Lung (tissue), 11 donors: ENCODE measurements at regions not wholly inside any gene's neighbourhood (a gene's known extent, or its start where the extent isn't known, plus 50 kb on each side); places are given as distances from the start of the nearest gene placed in this dataset.

Source experiments
- ATAC-seq: fragments of 200-7000 bp; cut with Tn5 transposase; one replicate; pipeline ENCODE4 v1.9.1; 2020; ENCODE audit warnings: moderate number of reproducible peaks; ENCODE audit not compliant: insufficient read depth, low FRiP score
- DNase-seq, 3 donors: peaks; one replicate each; pipeline ENCODE4 v3.0.0-alpha.2; 2013 to 2017
- H3K27ac ChIP-seq, 2 donors: one replicate each; pipeline ENCODE4 v1.5.1; 2013; ENCODE audit warnings: mild to moderate bottlenecking in 2 of 2, moderate library complexity in 2 of 2, control low read depth in 1 of 2, inconsistent platforms in 1 of 2, low read depth in 1 of 2, low read length in 1 of 2
- H3K27me3 ChIP-seq, 3 donors: one replicate each; pipeline ENCODE4 v1.5.1; 2013; ENCODE audit warnings: low read length in 2 of 3; ENCODE audit not compliant: control insufficient read depth in 3 of 3, insufficient read depth in 3 of 3
- H3K36me3 ChIP-seq, 4 donors: one replicate each; pipeline ENCODE4 v1.5.1; 2013; ENCODE audit warnings: low read length in 4 of 4, mild to moderate bottlenecking in 1 of 4, moderate library complexity in 1 of 4; ENCODE audit not compliant: control insufficient read depth in 4 of 4, insufficient read depth in 4 of 4
- H3K4me1 ChIP-seq, 5 donors: one replicate each; pipeline ENCODE4 v1.5.1; 2013; ENCODE audit warnings: low read length in 5 of 5, mild to moderate bottlenecking in 2 of 5, moderate library complexity in 1 of 5; ENCODE audit not compliant: control insufficient read depth in 5 of 5, insufficient read depth in 5 of 5
- H3K4me3 ChIP-seq: one replicate; pipeline ENCODE4 v1.5.1; 2013; ENCODE audit warnings: mild to moderate bottlenecking, control low read depth, moderate library complexity
- H3K9ac ChIP-seq, 2 donors: one replicate each; pipeline ENCODE4 v1.5.1; 2013; ENCODE audit warnings: low read length in 2 of 2, control low read depth in 1 of 2; ENCODE audit not compliant: insufficient read depth in 1 of 2
- H3K9me3 ChIP-seq, 4 donors: one replicate each; pipeline ENCODE4 v1.5.1; 2013; ENCODE audit warnings: low read length in 3 of 4, mild to moderate bottlenecking in 1 of 4, moderate library complexity in 1 of 4; ENCODE audit not compliant: control insufficient read depth in 4 of 4, insufficient read depth in 3 of 4
- CTCF ChIP-seq: IDR thresholded peaks from 2 replicates; pipeline ENCODE4 v1.5.1; 2012; ENCODE audit warnings: mild to moderate bottlenecking; ENCODE audit errors: control extremely low read depth, extremely low read depth
- WGBS, 2 donors: extraction: QIAGEN DNeasy Blood & Tissue Kit; methylation state at CpG; one replicate each; pipeline ENCODE4 v1.1.7; 2013; 5-methylcytosine and 5-hydroxymethylcytosine counted together
- donor health status: control.
- donor health status: control.
- donor health status: Bipolar disorder and iron deficiency.
- donor health status: healthy.
- donor health status: DM: yes; HTN: yes; CAD: no.

DNA sequence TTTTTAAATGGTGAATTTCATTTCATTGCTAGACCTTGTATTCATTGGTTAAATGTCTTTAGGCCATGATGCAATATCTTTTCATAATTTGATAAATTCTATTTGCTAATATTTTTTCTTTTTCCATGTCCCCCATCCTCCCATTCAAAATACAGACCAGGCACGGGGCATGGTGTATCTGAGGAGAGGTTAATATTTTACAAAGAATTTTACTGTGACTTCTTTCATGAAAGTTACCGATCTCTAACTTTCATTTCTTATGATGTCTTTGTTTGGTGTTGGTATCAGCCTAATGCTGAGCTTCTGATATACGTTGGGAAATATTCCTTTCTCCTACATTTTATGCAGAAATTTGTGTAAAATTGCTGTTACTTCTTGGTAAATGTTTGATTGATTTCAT, 216.7 kb upstream of the IGFBP3 start:
- WGBS, 2 donors, result 84 to 87% methylated on average over 3 of the region's 3 CpGs
- Histone ChIP-seq H3K36me3 (no peaks in the 10 kb centered on the region), H3K4me1 (no peaks in the 10 kb centered on the region), H3K9ac (no peak overlapping the region), H3K27ac (no peak overlapping the region), H3K27me3 (no peaks in the 10 kb centered on the region), H3K4me3 (no peak overlapping the region), H3K9me3 (no peaks in the 10 kb centered on the region)
- ATAC-seq (no peak), DNase-seq (no peak)
- TF ChIP-seq CTCF, result no peak

DNA sequence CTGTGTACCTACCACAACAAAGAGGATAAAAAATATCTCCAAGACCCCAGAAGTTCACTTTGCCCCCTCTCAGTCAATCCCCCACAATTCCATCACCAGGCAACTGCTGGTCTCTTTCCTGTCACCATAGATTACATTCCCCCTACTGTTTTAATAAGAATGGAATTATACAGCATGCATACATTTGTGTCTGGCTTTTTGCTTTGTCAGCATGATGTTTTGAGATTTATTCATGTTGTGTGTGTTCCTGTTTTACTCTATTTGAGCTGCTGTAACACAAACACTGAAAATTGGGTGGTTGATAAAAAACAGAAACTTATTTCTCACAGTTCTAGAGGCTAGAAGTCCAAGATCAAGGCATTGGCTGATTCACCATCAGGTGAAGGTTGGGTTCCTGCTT, 214.5 kb upstream of the IGFBP3 start:
- H3K27me3 ChIP-seq, result no peaks in the 10 kb centered on the region
- no peak for TF ChIP-seq CTCF

GRCh38 chr7:46134795-46135194, 213.7 kb upstream of the IGFBP3 start:
- H3K4me3 ChIP-seq, result no peak overlapping the region
- H3K9ac ChIP-seq, result no peak overlapping the region
- H3K9me3 ChIP-seq, result no peaks in the 10 kb centered on the region
- H3K27ac ChIP-seq, result no peak overlapping the region
- no peaks in the 10 kb centered on the region for H3K4me1 ChIP-seq
- H3K27me3 ChIP-seq, result no peaks in the 10 kb centered on the region
- DNase-seq, result no peak
- no peak for ATAC-seq
- H3K36me3 ChIP-seq, result no peaks in the 10 kb centered on the region
- no peak for TF ChIP-seq CTCF

More for the DNA sequence above, 214.5 kb upstream of the IGFBP3 start:
- Histone ChIP-seq H3K4me1 (no peaks in the 10 kb centered on the region), H3K9ac (no peak overlapping the region), H3K27ac (no peak overlapping the region), H3K9me3 (no peaks in the 10 kb centered on the region), H3K36me3 (no peaks in the 10 kb centered on the region), H3K4me3 (no peak overlapping the region)
- ATAC-seq (no peak), DNase-seq (no peak)

DNA sequence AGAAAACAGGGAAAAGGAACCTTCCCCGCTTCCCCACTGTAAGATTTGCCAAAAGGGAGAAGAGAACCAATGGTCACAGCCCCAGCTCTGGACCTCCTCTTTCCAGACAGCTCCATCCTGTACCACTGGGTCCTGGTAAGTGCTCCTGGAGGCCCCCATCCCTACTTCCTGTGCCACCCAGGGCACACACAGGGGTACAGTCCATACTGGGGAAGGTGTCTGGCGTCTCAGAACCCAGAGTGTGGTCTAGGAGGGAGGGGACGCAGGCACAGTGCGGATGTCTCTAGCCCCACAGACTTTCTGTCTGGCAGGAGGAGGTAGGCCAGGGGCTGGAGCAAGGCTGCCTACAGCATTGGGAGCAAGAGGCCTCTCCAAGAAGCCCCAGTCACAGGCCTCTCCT, 213.3 kb upstream of the IGFBP3 start:
- Histone ChIP-seq H3K9me3 (no peaks in the 10 kb centered on the region), H3K4me3 (no peak overlapping the region), H3K36me3 (no peaks in the 10 kb centered on the region), H3K4me1 (no peaks in the 10 kb centered on the region), H3K27me3 (no peaks in the 10 kb centered on the region), H3K9ac (no peak overlapping the region), H3K27ac (no peak overlapping the region)
- DNase-seq (no peak), ATAC-seq (no peak)
- no peak for TF ChIP-seq CTCF
- WGBS, 2 donors, result 90% methylated on average over 4 of the region's 4 CpGs
